Activated T-helper 1 cell treated with anti-CD3 and anti-CD28 coated beads, Interleukin-12 subunit alpha, Interleukin-12 subunit beta, Interleukin-2, Interleukin-4 antibody, amounts not matched to agents 30 ng/mL and 10 ng/mL and 1 ng/mL, durations not matched to agents 14 hours and 24 hours and 36 hours (primary cell): ENCODE measurements at regions not wholly inside any gene's neighbourhood (a gene's known extent, or its start where the extent isn't known, plus 50 kb on each side); places are given as distances from the start of the nearest gene placed in this dataset.
A peak's percentile ranks its signal among the peaks of the same experiment; 100 is the strongest.

Experiments
- DNase-seq: peaks from one replicate; pipeline ENCODE4 v3.0.0; 2021; ENCODE audit warnings: low spot score
- H3K27ac Mint-ChIP-seq: one replicate; pipeline ENCODE4 v1.8.0; 2021; ENCODE audit warnings: mild to moderate bottlenecking, mixed read lengths
- H3K27me3 Mint-ChIP-seq: one replicate; pipeline ENCODE4 v1.8.0; 2022; ENCODE audit warnings: mild to moderate bottlenecking, moderate library complexity, mixed read lengths; ENCODE audit not compliant: insufficient read depth
- H3K36me3 Mint-ChIP-seq: one replicate; pipeline ENCODE4 v1.8.0; 2021; ENCODE audit warnings: low read depth, mixed read lengths
- H3K4me1 Mint-ChIP-seq: one replicate; pipeline ENCODE4 v1.8.0; 2021; ENCODE audit warnings: low read depth, mixed read lengths
- H3K4me3 Mint-ChIP-seq: one replicate; pipeline ENCODE4 v1.8.0; 2021; ENCODE audit warnings: mild to moderate bottlenecking, moderate library complexity, mixed read lengths
- H3K9me3 Mint-ChIP-seq: one replicate; pipeline ENCODE4 v1.8.0; 2021; ENCODE audit warnings: mixed read lengths
- intact Hi-C: fragments of 100-400 bp; cut with micrococcal nuclease; formaldehyde crosslinking; loops from one replicate; pipeline ENCODE4 v1.15.1; 2024

DNA sequence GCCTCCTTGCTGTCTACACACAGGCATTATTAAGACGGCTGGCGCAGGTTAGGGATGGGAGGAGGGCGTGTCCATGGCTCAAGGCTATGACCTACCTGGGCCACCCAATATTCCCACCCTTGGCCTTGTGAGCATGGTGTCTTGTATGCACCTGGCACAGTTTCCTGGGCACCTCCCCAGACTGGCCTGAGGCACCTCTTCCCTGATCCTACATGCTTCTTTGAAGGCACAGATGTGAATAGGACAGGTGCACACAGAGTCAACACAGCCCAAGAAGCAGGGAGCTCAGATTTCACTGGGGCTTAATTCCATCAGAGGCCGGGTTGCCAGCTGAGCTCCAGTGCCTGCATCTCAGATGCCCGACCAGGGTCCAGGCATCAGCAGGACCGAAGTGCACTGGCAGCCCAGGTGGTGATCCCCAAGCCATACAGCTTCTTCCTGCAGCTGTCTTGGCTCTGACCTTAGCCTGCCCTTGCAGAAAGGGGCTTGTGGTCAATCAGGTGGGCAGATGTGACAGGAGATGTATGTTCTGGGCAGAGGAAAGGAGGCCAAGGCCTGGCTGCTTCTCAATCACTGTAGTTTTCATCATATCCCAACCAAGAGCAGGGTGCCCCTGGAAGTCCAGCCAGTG, 287.7 kb downstream of the CLIC5 start:
- no peaks in the 10 kb centered on the region for H3K36me3 Mint-ChIP-seq
- no peak overlapping the region for H3K4me3 Mint-ChIP-seq
- intact Hi-C loops, result no loop called here
- no peak for DNase-seq
- H3K27ac Mint-ChIP-seq, result no peak overlapping the region
- peaks cover 6% of the 10 kb centered on the region for H3K4me1 Mint-ChIP-seq
- H3K27me3 Mint-ChIP-seq, result peaks cover 1% of the 10 kb centered on the region
- H3K9me3 Mint-ChIP-seq, result peaks cover 2% of the 10 kb centered on the region

DNA sequence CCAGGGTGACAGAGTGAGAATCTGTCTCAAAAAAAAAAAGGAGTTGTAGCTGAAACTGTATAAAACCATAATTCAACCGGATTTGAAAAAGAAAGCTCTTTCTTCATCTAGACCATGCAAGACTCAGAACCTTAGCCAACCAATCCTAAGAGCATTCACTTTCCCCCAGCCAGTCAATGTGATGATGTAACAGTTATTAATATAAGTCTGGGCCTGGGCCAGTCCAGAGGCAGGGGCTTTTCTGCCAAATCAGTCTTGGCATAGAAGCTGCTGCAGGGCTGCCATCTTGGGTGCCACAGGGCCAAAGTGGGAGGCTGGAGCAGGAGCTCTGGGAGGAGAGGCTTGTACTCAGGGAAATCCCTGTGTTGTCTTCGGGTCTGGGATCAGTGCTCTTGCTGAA, 288.4 kb downstream of the CLIC5 start:
- Mint-ChIP-seq H3K36me3 (peaks cover 1% of the 10 kb centered on the region), H3K4me3 (no peak overlapping the region), H3K4me1 (no peaks in the 10 kb centered on the region), H3K27me3 (no peaks in the 10 kb centered on the region), H3K9me3 (peaks cover 5% of the 10 kb centered on the region), H3K27ac (no peak overlapping the region)
- intact Hi-C loops, result no loop called here
- no peak for DNase-seq

DNA sequence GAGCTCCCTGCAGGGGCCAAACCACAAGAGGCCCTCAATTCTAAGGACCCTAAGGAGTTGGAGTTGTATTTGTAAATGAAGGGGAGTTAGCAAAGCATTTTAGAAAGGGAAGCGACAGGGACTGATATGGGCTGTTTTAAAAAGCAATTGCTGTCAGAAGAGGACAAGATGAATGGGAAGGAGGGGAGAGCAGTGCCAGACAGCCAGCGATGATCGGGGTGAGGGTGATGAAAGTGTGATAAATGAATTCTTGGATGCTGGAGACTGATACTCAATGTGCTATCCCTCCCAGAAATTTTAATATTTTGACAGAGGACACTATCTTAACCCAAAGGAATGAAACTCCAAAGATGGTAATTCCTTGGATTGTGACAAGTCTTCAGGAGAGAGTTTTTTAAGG, 289.2 kb downstream of the CLIC5 start:
- no peak for DNase-seq
- Mint-ChIP-seq H3K9me3 (peaks cover 5% of the 10 kb centered on the region), H3K27ac (no peak overlapping the region), H3K4me3 (no peak overlapping the region), H3K4me1 (no peaks in the 10 kb centered on the region), H3K27me3 (no peaks in the 10 kb centered on the region), H3K36me3 (peaks cover 1% of the 10 kb centered on the region)
- intact Hi-C loops, result no loop called here

DNA sequence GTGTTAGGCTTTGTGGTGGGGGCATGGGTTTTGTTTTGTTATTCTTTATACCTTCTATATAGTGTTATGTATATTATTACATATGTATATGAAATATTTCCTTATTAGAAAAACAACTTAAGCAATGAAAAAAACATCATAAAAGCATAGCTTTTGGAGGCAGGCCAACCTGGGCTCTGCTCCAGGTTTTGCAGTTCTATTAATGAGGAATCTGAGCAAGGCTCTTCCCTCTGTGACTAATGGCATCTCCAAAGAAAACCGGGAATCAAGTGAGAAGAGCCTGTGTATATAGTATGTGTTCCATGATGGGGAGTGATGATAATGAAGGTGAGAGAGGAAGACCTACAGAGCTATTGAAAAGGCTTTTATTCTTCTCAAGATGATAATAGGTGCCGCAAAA, 291.1 kb downstream of the CLIC5 start:
- Mint-ChIP-seq H3K9me3 (peaks cover 5% of the 10 kb centered on the region), H3K27ac (no peak overlapping the region), H3K4me1 (no peaks in the 10 kb centered on the region), H3K36me3 (peaks cover 1% of the 10 kb centered on the region), H3K4me3 (no peak overlapping the region), H3K27me3 (no peaks in the 10 kb centered on the region)
- intact Hi-C loops, result no loop called here
- no peak for DNase-seq

DNA sequence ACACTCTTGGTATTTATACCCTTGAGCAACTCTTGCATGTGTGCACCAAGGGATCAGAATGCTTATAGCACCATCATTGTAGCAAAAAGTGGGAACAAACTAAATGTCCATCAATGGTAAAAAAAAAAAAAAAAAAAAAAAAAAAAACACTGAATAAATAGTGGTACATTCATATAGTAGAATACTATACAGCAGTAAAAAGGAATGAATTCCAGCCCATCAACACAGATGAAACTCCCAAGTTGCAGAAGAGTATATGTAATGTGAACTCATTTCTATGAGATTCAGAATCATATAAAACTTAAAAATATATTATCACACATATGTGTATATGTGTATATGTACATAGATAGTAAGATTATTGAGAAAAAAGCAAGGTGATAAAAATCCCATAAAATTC, 291.6 kb downstream of the CLIC5 start:
- Mint-ChIP-seq H3K9me3 (peaks cover 5% of the 10 kb centered on the region), H3K4me1 (no peaks in the 10 kb centered on the region), H3K4me3 (no peak overlapping the region), H3K27ac (no peak overlapping the region), H3K27me3 (no peaks in the 10 kb centered on the region), H3K36me3 (peaks cover 1% of the 10 kb centered on the region)
- DNase-seq, result no peak
- intact Hi-C loops, result no loop called here

DNA sequence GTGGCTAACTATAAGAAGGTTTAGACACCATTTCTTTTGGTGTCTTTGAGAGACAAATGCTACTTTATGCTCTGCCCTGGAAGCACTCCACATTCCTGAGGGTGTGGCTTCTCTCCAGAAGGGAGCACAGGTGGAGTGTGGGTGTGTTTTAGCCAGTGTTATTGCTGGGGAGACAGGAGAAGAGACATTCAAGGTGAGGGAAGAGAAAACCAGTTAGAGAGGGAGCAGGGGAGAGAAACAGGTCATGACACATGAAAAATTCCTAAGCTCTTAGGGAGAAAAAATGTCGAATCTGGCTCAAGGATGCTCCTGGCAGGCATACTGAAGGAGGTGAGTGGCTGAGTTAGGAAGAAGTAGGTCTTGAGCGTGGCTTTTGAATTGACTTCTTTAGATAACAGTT, 292.8 kb downstream of the CLIC5 start:
- Mint-ChIP-seq H3K27ac (no peak overlapping the region), H3K4me3 (no peak overlapping the region), H3K27me3 (peaks cover 2% of the 10 kb centered on the region), H3K9me3 (peaks cover 5% of the 10 kb centered on the region), H3K36me3 (peaks cover 1% of the 10 kb centered on the region), H3K4me1 (no peaks in the 10 kb centered on the region)
- DNase-seq, result no peak
- intact Hi-C loops, result no loop called here

DNA sequence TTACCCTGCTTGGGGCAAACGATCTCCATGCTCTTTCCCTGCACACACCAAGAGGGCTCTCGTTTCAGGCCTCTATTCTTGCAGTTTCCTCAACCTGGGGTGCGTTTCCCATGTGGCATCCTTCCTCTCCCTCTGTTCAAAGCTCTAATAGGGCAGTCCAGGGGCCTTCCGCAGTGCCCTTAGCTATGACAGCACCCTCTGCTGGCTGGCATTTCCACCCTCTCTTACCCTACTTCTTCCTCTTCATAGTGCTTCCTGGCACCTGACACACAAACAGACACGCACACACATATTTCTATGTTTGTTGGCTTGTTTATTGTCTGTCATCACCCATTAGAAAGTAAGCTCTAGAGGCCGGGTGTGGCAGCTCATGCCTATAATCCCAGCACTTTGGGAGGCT, 294.0 kb downstream of the CLIC5 start:
- Mint-ChIP-seq H3K4me1 (peaks cover under 1% of the 10 kb centered on the region), H3K27ac (no peak overlapping the region), H3K36me3 (peaks cover 1% of the 10 kb centered on the region)

DNA sequence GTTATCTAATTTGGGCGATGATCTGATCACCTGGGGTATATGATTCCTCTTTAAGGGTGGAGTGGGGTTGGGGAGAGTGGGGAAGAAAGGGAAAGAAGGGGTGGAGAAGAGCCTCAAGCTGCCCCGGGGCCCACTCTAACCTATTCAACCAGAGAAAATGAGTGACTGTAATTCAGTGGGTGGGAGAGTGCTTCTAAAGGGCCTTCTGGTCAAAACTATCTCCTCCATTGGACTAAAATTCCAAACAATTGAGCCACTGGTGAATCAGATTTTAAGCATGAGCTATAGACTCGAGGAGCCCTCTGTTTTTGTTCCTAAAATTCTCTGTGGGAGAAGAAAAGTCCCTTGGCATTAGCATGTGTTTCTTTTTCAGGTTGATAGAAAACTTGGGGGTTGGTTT, 296.8 kb downstream of the CLIC5 start:
- Mint-ChIP-seq H3K4me1 (peaks cover 25% of the 10 kb centered on the region), H3K27ac (no peak overlapping the region), H3K27me3 (peaks cover 2% of the 10 kb centered on the region), H3K36me3 (peaks cover 1% of the 10 kb centered on the region), H3K9me3 (peaks cover 5% of the 10 kb centered on the region), H3K4me3 (no peak overlapping the region)
- no peak for DNase-seq
- intact Hi-C loops, result no loop called here

More for the DNA sequence above, 294.0 kb downstream of the CLIC5 start:
- H3K9me3 Mint-ChIP-seq, result peaks cover 5% of the 10 kb centered on the region
- intact Hi-C loops, result no loop called here
- DNase-seq, result no peak
- H3K27me3 Mint-ChIP-seq, result peaks cover 2% of the 10 kb centered on the region
- H3K4me3 Mint-ChIP-seq, result no peak overlapping the region

DNA sequence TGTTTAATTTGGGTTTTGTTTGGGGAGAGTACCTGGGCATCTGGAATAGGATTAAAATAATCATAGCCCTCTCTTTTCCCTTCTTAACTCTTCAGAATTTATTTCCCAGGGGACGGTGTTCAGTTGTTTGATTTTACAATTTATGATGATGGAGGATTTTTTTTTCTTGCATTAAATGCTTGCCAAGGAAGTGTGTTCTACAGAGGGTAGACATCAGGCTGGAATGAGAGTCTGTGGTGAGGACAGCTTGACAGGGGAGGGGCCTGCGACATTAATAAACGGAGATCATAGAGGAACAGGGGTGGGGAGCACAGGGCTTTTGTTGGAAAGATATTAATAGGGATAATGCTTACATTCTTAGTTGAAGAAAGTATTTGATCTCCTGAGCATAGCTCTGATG, 297.5 kb downstream of the CLIC5 start:
- Mint-ChIP-seq H3K27ac (no peak overlapping the region), H3K4me3 (no peak overlapping the region), H3K4me1 (peaks cover 31% of the 10 kb centered on the region), H3K36me3 (peaks cover 1% of the 10 kb centered on the region), H3K27me3 (peaks cover 2% of the 10 kb centered on the region), H3K9me3 (peaks cover 5% of the 10 kb centered on the region)
- DNase-seq, result no peak
- intact Hi-C loops, result no loop called here

DNA sequence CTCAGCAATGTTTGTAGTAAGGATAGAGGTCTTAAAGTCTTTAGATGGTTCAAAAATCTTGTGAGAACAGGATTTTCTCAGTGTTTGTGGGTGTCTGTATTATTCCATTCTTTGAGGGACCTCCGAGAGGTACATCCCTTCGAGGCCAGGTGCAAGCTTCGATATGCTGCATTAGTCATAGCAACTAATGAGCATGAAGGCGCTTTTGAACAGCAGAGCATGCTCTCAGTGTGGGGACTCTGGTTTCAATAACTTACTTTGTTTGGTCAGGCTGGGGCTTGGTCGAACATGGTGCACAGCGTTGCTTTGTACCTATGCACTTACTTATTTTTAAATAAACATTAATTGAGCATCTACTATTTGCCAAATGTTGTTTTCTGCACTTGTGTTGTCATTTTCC, 297.9 kb downstream of the CLIC5 start:
- Mint-ChIP-seq H3K36me3 (no peaks in the 10 kb centered on the region), H3K27me3 (peaks cover 2% of the 10 kb centered on the region), H3K4me1 (peaks cover 33% of the 10 kb centered on the region), H3K9me3 (peaks cover 1% of the 10 kb centered on the region), H3K4me3 (no peak overlapping the region), H3K27ac (no peak overlapping the region)
- no peak for DNase-seq
- intact Hi-C loops, result no loop called here

DNA sequence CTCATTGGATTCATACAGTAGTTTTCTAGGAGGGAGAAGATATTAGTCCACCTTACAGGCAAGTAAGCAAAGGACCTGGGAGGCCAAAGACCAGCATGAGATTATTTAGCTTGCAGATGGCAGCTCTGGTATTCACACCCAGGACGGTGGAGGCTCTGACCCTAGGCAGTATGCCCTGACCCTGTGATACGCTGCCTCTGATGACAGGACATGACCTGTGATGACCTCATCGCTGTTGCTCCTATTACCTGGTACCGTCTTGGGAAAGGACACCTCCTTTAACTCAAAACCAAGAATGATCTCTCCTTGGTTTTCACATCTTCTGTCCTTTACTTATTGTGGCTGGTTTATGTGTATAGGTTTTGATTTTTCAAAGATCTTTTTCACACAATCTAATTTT, 298.6 kb downstream of the CLIC5 start:
- Mint-ChIP-seq H3K27ac (no peak overlapping the region), H3K27me3 (peaks cover 2% of the 10 kb centered on the region)
- intact Hi-C loops, result no loop called here

DNA sequence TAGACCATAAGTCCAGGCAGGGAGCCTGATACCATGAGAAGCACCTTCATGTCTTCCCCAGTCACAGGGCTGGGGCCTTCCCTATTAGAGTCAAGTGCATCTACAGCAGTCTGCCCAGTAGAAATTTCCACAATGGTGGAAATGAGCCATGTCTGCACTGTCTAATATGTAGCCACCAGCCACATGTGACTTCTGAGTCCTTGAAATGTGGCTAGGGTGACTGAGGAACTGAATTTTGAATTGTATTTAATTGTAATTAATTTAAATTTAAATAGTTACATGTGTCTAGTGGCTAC, 300.2 kb downstream of the CLIC5 start:
- intact Hi-C loops, result loop anchor here (2.0 kb wide), 1 partner anchor 1241 kb away; no protein-coding TSS in a partner anchor
- Mint-ChIP-seq H3K27me3 (peaks cover 2% of the 10 kb centered on the region), H3K4me1 (peaks cover 38% of the 10 kb centered on the region), H3K36me3 (no peaks in the 10 kb centered on the region), H3K4me3 (no peak overlapping the region), H3K9me3 (no peaks in the 10 kb centered on the region), H3K27ac (no peak overlapping the region)
- DNase-seq, result no peak

More for the DNA sequence above, 298.6 kb downstream of the CLIC5 start:
- Mint-ChIP-seq H3K36me3 (no peaks in the 10 kb centered on the region), H3K4me1 (peaks cover 38% of the 10 kb centered on the region), H3K4me3 (no peak overlapping the region), H3K9me3 (no peaks in the 10 kb centered on the region)
- DNase-seq, result no peak

DNA sequence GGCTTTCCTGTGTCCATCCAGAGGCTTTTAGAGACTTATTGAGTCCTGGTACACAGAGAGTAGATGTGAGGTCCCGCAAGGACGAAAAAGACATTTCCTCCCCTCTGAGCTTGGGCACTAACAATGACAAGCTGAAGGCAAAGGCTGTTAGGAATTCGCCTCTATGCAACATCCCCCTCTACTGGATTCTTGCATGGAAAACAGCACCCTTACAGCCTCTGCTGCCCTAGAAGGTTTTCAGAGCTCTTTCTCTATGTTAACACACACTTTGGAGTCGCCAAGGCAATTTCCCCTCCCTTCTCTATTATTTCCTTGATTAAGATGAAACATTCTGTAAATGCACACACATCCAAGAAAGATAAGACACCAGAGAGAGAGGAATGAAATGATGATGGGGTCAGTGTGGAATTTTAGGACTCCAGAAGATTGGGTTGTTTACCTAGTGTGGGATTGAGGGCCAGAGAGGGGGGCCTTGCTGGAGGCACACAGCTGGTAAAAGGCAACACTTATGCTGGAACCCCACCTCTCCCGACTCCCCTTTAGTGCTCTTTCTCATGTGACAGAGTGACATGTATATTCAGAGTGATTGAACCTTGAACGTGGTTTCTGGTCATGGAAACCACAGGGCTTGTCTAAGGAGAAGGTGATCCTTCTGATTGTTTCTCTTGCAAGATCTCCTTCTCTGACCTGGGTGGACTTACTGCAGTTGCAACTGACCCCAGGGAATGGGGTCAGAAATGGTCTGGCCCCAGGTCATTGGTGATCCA, 300.7 kb downstream of the CLIC5 start:
- peaks cover 38% of the 10 kb centered on the region for H3K4me1 Mint-ChIP-seq
- no peak overlapping the region for H3K4me3 Mint-ChIP-seq
- peak overlapping the region; percentile 73 for H3K27ac Mint-ChIP-seq
- no peaks in the 10 kb centered on the region for H3K36me3 Mint-ChIP-seq
- peak; percentile 46 for DNase-seq
- intact Hi-C loops, result loop anchor here (1.0 to 5.0 kb wide), 9 partner anchors 22 to 1240 kb away; partner anchors contain the start of gene SUPT3H
- H3K9me3 Mint-ChIP-seq, result no peaks in the 10 kb centered on the region
- H3K27me3 Mint-ChIP-seq, result peaks cover 2% of the 10 kb centered on the region
